AG04449 (cell line): ENCODE measurements at regions not wholly inside any gene's neighbourhood (a gene's known extent, or its start where the extent isn't known, plus 50 kb on each side); places are given as distances from the start of the nearest gene placed in this dataset.

Experiments used
- CTCF ChIA-PET: fragments of 350-600 bp; formaldehyde crosslinking; extraction: SDS; loops from one replicate; lab custom pipeline; 2021; ENCODE audit warnings: antibody characterized with exemption; lab: Yijun Ruan, JAX
- POLR2A ChIA-PET: fragments of 400-600, 350-600 bp; formaldehyde crosslinking; extraction: SDS; loops from one replicate; lab custom pipeline; 2020; ENCODE audit warnings: antibody characterized with exemption, inconsistent platforms; lab: Yijun Ruan, JAX
- DNase-seq: peaks from one replicate; pipeline ENCODE4 v3.0.0-alpha.2; 2010; ENCODE audit warnings: low read depth, low spot score
- H3K4me3 ChIP-seq: 2 replicates; pipeline ENCODE4 v1.5.1; 2011; ENCODE audit warnings: low read depth, mild to moderate bottlenecking, control low read depth, low read length
- CTCF ChIP-seq: IDR thresholded peaks from one replicate; pipeline ENCODE4 v1.5.1; 2011; ENCODE audit warnings: mild to moderate bottlenecking, moderate library complexity, low read length, control low read depth, inconsistent platforms; ENCODE audit not compliant: insufficient read depth; ENCODE audit errors: missing control alignments

- ChIA-PET CTCF (no interaction called here), POLR2A (no interaction called here)
- DNase-seq: no peak
- no peak overlapping the region for H3K4me3 ChIP-seq
- TF ChIP-seq CTCF: no peak
Observed at GRCh38 chr13:38620876-38621275, 66.0 kb upstream of the FREM2 start.

- H3K4me3 ChIP-seq: no peak overlapping the region
- DNase-seq: no peak
- CTCF ChIA-PET: no interaction called here
- TF ChIP-seq CTCF: no peak
- POLR2A ChIA-PET: no interaction called here
Observed at GRCh38 chr13:38624822-38625221, 62.1 kb upstream of the FREM2 start.

- ChIA-PET CTCF (no interaction called here), POLR2A (no interaction called here)
- H3K4me3 ChIP-seq: no peak overlapping the region
- no peak for DNase-seq
- no peak for TF ChIP-seq CTCF
Observed at GRCh38 chr13:38628554-38628953, 58.3 kb upstream of the FREM2 start.

- POLR2A ChIA-PET: interaction anchor here (0.6 kb wide), 1 partner anchor 223 kb away, joined by 3 read pairs; no protein-coding TSS in a partner anchor
- no peak for TF ChIP-seq CTCF
- H3K4me3 ChIP-seq: no peak overlapping the region
- DNase-seq: no peak
- CTCF ChIA-PET: no interaction called here
Observed at GRCh38 chr13:38630780-38631179, 56.1 kb upstream of the FREM2 start.

GRCh38 chr13:38635030-38635429, 51.8 kb upstream of the FREM2 start:
- no peak for DNase-seq
- ChIA-PET POLR2A (no interaction called here), CTCF (no interaction called here)
- no peak overlapping the region for H3K4me3 ChIP-seq
- TF ChIP-seq CTCF: no peak

GRCh38 chr13:38636073-38636472, 50.8 kb upstream of the FREM2 start:
- TF ChIP-seq CTCF: no peak
- POLR2A ChIA-PET: no interaction called here
- no peak overlapping the region for H3K4me3 ChIP-seq
- no peak for DNase-seq
- CTCF ChIA-PET: no interaction called here
